Esophagus (tissue), 2 donors: ENCODE measurements at regions not wholly inside any gene's neighbourhood (a gene's known extent, or its start where the extent isn't known, plus 50 kb on each side); places are given as distances from the start of the nearest gene placed in this dataset.
"Not testable (repeated sequence)": the region's sequence is repeated elsewhere in the genome, so short reads cannot be mapped to it uniquely, and the experiment has no call there.

ENCODE experiments used
- H3K27ac ChIP-seq, 2 donors: one replicate each; pipeline ENCODE4 v1.5.1; 2013; ENCODE audit warnings: low read depth in 2 of 2, mild to moderate bottlenecking in 2 of 2, inconsistent platforms in 1 of 2, low read length in 1 of 2, moderate library complexity in 1 of 2
- H3K27me3 ChIP-seq, 2 donors: one replicate each; pipeline ENCODE4 v1.6.1; 2013; ENCODE audit warnings: low read length in 2 of 2, control low read depth in 1 of 2, mild to moderate bottlenecking in 1 of 2; ENCODE audit not compliant: insufficient read depth in 2 of 2, control insufficient read depth in 1 of 2
- H3K36me3 ChIP-seq, 2 donors: one replicate each; pipeline ENCODE4 v1.6.1; 2013; ENCODE audit warnings: low read length in 1 of 2; ENCODE audit not compliant: control insufficient read depth in 2 of 2, insufficient read depth in 2 of 2
- H3K4me1 ChIP-seq, 2 donors: one replicate each; pipeline ENCODE4 v1.6.1; 2013; ENCODE audit warnings: low read length in 1 of 2; ENCODE audit not compliant: control insufficient read depth in 2 of 2, insufficient read depth in 2 of 2
- H3K4me3 ChIP-seq, 2 donors: one replicate each; pipeline ENCODE4 v1.5.1; 2013; ENCODE audit warnings: low read length in 2 of 2, mild to moderate bottlenecking in 2 of 2, low read depth in 1 of 2, moderate library complexity in 1 of 2
- H3K9me3 ChIP-seq, 2 donors: one replicate each; pipeline ENCODE4 v1.6.1; 2013; ENCODE audit warnings: mild to moderate bottlenecking in 2 of 2, low read depth in 1 of 2, low read length in 1 of 2, moderate library complexity in 1 of 2; ENCODE audit not compliant: control insufficient read depth in 2 of 2, insufficient read depth in 1 of 2
- WGBS, 2 donors: extraction: QIAGEN DNeasy Blood & Tissue Kit; methylation state at CpG; one replicate each; pipeline ENCODE4 v1.1.7; 2013; 5-methylcytosine and 5-hydroxymethylcytosine counted together
- donor health status: healthy with polysubstance abuse.
- donor health status: Bipolar disorder and iron deficiency.

- H3K27ac ChIP-seq: no peak overlapping the region
- no peaks in the 10 kb centered on the region for H3K4me1 ChIP-seq
- 73 to 84% methylated on average over 2 of the region's 2 CpGs for WGBS, 2 donors
- no peaks in the 10 kb centered on the region for H3K36me3 ChIP-seq
- peaks cover 0 to 3% of the 10 kb centered on the region in 2 donors for H3K9me3 ChIP-seq
- no peaks in the 10 kb centered on the region for H3K27me3 ChIP-seq
- H3K4me3 ChIP-seq: no peak overlapping the region
These were observed 122.9 kb upstream of the PDE7B start for GRCh38 chr6:135728589-135728988.

DNA sequence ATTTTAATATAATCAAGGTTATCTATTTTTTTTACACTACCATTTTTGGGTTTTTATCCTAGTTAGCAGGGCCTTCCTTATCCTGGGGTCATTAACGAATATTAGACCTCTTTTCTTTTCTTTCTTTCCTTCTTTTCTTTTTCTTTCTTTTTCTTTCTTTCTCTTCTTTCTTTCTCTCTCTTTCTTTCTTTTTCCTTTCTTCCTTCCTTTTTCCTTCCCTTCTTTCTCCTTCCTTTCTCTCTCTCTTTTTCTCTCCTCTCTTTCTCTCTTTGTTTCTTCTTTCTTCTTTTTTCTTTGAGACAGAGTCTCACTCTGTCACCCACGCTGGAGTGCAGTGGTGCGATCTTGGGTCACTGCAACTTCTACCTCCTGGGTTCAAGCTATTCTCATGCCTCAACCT, 120.4 kb upstream of the PDE7B start:
- Histone ChIP-seq H3K4me1 (no peaks in the 10 kb centered on the region), H3K27ac (no peak overlapping the region), H3K36me3 (no peaks in the 10 kb centered on the region), H3K9me3 (no peaks in the 10 kb centered on the region), H3K4me3 (no peak overlapping the region), H3K27me3 (no peaks in the 10 kb centered on the region)
- 94 to 95% methylated on average over 3 of the region's 3 CpGs for WGBS, 2 donors

DNA sequence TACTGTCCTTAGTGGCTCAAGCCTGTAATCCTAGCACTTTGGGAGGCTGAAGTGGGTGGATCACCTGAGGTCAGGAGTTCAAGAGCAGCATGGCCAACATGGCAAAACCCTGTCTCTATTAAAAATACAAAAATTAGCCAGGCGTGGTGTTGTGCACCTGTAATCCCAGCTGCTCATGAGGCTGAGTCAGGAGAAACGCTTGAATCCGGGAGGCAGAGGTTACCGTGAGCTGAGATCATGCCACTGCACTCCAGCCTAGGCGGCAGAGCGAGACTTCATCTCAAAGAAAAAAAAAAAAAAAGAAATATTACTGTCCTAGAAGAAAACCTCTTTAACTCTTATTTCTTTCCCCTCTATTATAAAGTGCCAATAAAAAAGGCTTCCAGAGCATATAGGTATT, 115.2 kb upstream of the PDE7B start:
- not testable (repeated sequence) for H3K27ac ChIP-seq, H3K4me1 ChIP-seq, H3K36me3 ChIP-seq, H3K27me3 ChIP-seq, H3K9me3 ChIP-seq, H3K4me3 ChIP-seq
- 92 to 95% methylated on average over 6 of the region's 6 CpGs for WGBS, 2 donors

DNA sequence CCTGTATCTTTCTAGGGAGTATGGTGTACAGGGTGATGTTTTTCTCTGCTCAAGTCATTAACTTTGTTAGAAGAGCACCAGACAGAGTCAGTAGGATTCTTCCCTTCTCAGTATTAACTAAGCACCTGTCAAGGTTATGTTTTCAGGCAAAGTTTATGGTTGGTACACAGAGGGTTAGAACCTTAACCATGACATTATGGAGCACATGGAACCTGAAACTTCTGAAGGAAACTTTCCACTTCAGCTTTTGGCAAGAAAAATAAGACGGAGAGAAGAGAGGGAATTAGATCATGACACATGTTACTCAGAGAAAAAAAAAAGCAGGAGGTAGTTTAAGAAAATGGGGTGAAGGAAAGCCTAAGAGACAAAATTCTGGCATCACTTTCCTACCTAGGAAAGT, 112.9 kb upstream of the PDE7B start:
- Histone ChIP-seq H3K27ac (no peak overlapping the region), H3K4me1 (no peaks in the 10 kb centered on the region), H3K9me3 (no peaks in the 10 kb centered on the region), H3K4me3 (no peak overlapping the region), H3K36me3 (no peaks in the 10 kb centered on the region), H3K27me3 (no peaks in the 10 kb centered on the region)
- WGBS, 2 donors: 58 to 78% methylated on average over 1 of the region's 1 CpG

GRCh38 chr6:135739288-135739687, 112.2 kb upstream of the PDE7B start:
- Histone ChIP-seq H3K27ac (no peak overlapping the region), H3K27me3 (no peaks in the 10 kb centered on the region), H3K36me3 (no peaks in the 10 kb centered on the region), H3K4me1 (no peaks in the 10 kb centered on the region), H3K4me3 (no peak overlapping the region), H3K9me3 (no peaks in the 10 kb centered on the region)
- 79 to 83% methylated on average over 7 of the region's 7 CpGs for WGBS, 2 donors

GRCh38 chr6:135740580-135740979, 110.9 kb upstream of the PDE7B start:
- Histone ChIP-seq H3K36me3 (no peaks in the 10 kb centered on the region), H3K4me3 (no peak overlapping the region), H3K9me3 (no peaks in the 10 kb centered on the region), H3K4me1 (no peaks in the 10 kb centered on the region), H3K27ac (no peak overlapping the region), H3K27me3 (no peaks in the 10 kb centered on the region)
- WGBS, 2 donors: 44 to 65% methylated on average over 1 of the region's 1 CpG

- 89 to 91% methylated on average over 5 of the region's 5 CpGs for WGBS, 2 donors
- no peak overlapping the region for H3K4me3 ChIP-seq
- H3K9me3 ChIP-seq: no peaks in the 10 kb centered on the region
- no peaks in the 10 kb centered on the region for H3K27me3 ChIP-seq
- no peaks in the 10 kb centered on the region for H3K4me1 ChIP-seq
- H3K27ac ChIP-seq: no peak overlapping the region
- no peaks in the 10 kb centered on the region for H3K36me3 ChIP-seq
These were observed 108.0 kb upstream of the PDE7B start for GRCh38 chr6:135743476-135743875.

GRCh38 chr6:135748189-135748588, 103.3 kb upstream of the PDE7B start:
- Histone ChIP-seq H3K27ac (no peak overlapping the region), H3K9me3 (no peaks in the 10 kb centered on the region), H3K4me1 (no peaks in the 10 kb centered on the region), H3K36me3 (no peaks in the 10 kb centered on the region), H3K4me3 (no peak overlapping the region), H3K27me3 (no peaks in the 10 kb centered on the region)
- WGBS, 2 donors: 82 to 89% methylated on average over 3 of the region's 3 CpGs

- Histone ChIP-seq H3K4me3 (no peak overlapping the region), H3K36me3 (no peaks in the 10 kb centered on the region), H3K9me3 (no peaks in the 10 kb centered on the region), H3K27ac (no peak overlapping the region), H3K4me1 (no peaks in the 10 kb centered on the region), H3K27me3 (no peaks in the 10 kb centered on the region)
- WGBS, 2 donors: 98 to 100% methylated on average over 1 of the region's 1 CpG
These were observed 101.4 kb upstream of the PDE7B start for GRCh38 chr6:135750081-135750480.

- Histone ChIP-seq H3K27me3 (no peaks in the 10 kb centered on the region), H3K36me3 (no peaks in the 10 kb centered on the region), H3K9me3 (no peaks in the 10 kb centered on the region), H3K27ac (no peak overlapping the region), H3K4me1 (no peaks in the 10 kb centered on the region), H3K4me3 (no peak overlapping the region)
- 66 to 72% methylated on average over 3 of the region's 3 CpGs for WGBS, 2 donors
These were observed 98.3 kb upstream of the PDE7B start for GRCh38 chr6:135753196-135753595.
